ENCODE measurements at regions not wholly inside any gene's neighbourhood (a gene's known extent, or its start where the extent isn't known, plus 50 kb on each side); places are given as distances from the start of the nearest gene placed in this dataset.

GRCh38 chr20:22411627-22412450 is 172.5 kb downstream of the FOXA2 start (continued):
- no peak for TF ChIP-seq BRF2 (CRISPR knock-in tag; IDR thresholded peaks at IDR 0.05)
- TF ChIP-seq ZNF20 (CRISPR knock-in tag; IDR thresholded peaks at IDR 0.05), result no peak
- TF ChIP-seq ATF4 (CRISPR knock-in tag; IDR thresholded peaks at IDR 0.05), result peak; percentile 80 to 100
- no peak for TF ChIP-seq RCOR2 (CRISPR knock-in tag; IDR thresholded peaks at IDR 0.05)
- peak; percentile 30; the same call in 1 of the 2 replicates for TF ChIP-seq MAX (IDR thresholded peaks at IDR 0.05)
- TF ChIP-seq ZNF598 (CRISPR knock-in tag; IDR thresholded peaks at IDR 0.05; ENCODE audit: borderline replicate concordance), result peak; percentile 48; the same call in 1 of the 2 replicates
- no peak for TF ChIP-seq ZNF468 (CRISPR knock-in tag; IDR thresholded peaks at IDR 0.05)
- peak; percentile 73 for TF ChIP-seq ZNF276 (CRISPR knock-in tag; IDR thresholded peaks at IDR 0.05; ENCODE audit: low read depth)
- no peak for TF ChIP-seq ZFYVE20 (CRISPR knock-in tag; IDR thresholded peaks at IDR 0.05; ENCODE audit: borderline replicate concordance, low read depth)
- TF ChIP-seq GMEB2 (CRISPR knock-in tag; IDR thresholded peaks at IDR 0.05; ENCODE audit: low read depth), result no peak
- no peak for TF ChIP-seq ZSCAN30 (CRISPR knock-in tag; IDR thresholded peaks at IDR 0.05)
- peak; percentile 84; the same call in 1 of the 2 replicates for TF ChIP-seq ZBTB4 (CRISPR knock-in tag; IDR thresholded peaks at IDR 0.05; ENCODE audit: borderline replicate concordance)
- TF ChIP-seq CBX1 (IDR thresholded peaks at IDR 0.05; ENCODE audit: low read depth), result no peak
- TF ChIP-seq ZNF326 (CRISPR knock-in tag; IDR thresholded peaks at IDR 0.05; ENCODE audit: borderline replicate concordance), result no peak
- TF ChIP-seq POGK (CRISPR knock-in tag; conservative IDR thresholded peaks at IDR 0.05), result peak; percentile 86
- TF ChIP-seq ZNF589 (CRISPR knock-in tag; conservative IDR thresholded peaks at IDR 0.05), result no peak
- no peak for TF ChIP-seq ATRX (CRISPR knock-in tag; IDR thresholded peaks at IDR 0.05; ENCODE audit: borderline replicate concordance)

Data from HepG2 (cell line).